EL (cell line): ENCODE measurements at regions not wholly inside any gene's neighbourhood (a gene's known extent, or its start where the extent isn't known, plus 50 kb on each side); places are given as distances from the start of the nearest gene placed in this dataset.
"Not testable (repeated sequence)": the region's sequence is repeated elsewhere in the genome, so short reads cannot be mapped to it uniquely, and the experiment has no call there.

Experiments used
- DNase-seq: peaks from one replicate; pipeline ENCODE4 v3.0.0-alpha.2; 2016

DNA sequence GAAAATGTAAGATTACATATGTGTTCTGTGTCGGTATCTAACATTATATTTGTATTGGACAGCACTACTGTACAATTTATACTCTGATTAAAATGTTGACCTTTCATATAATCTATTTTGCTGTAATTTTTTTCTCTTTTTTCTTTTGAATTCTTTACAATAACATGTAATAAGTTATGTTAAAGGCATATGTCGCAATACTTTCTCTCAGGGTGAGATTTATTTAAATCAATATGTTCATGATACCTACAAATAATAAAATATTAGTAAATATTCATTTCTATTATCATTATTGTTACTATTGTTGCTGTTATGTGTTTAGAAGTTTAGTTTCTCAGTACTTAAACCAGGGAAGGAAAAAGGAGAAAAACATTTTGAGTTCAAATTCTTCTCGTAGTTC is 807.4 kb downstream of the STIM2 start:
- no peak for DNase-seq

DNA sequence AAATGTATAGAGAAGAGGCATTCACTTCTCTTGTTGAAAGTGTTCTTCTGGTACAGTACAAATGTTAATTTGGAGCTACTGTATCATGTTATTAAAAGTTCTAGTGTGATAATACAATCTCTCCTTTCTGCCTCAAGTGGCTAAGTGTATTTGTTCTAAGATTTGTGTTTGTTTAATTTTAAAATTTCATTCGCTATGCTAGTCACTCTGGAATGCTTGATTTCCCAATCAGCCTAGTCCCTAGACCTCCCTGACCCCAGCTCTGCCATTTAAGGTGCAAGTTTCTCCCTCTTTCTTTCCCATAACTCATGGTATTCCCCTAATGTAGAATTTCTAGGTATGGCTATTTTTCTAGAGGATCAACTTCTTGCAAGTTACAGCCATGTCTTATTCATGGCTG is 817.4 kb downstream of the STIM2 start:
- DNase-seq: peak; percentile 13

DNA sequence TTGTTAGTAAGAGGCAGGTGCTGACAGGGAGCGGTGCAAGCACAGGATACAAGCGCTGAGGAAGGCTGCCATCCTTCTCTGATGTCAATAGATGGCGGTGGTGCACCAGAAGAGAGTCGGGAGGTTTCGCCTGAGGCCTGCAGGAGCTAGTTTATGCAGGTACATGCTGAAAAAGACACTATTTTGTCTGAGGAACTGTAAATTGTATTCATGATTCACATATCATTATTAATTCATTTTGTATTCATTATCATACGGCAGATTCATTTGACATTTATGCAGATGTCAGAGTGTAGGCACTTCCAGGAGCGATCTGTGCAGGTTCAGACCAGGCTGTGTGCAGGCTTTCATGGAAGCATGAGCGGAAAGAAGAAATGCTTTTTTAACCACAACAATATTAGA is 824.0 kb downstream of the STIM2 start:
- peak; percentile 53 for DNase-seq

DNA sequence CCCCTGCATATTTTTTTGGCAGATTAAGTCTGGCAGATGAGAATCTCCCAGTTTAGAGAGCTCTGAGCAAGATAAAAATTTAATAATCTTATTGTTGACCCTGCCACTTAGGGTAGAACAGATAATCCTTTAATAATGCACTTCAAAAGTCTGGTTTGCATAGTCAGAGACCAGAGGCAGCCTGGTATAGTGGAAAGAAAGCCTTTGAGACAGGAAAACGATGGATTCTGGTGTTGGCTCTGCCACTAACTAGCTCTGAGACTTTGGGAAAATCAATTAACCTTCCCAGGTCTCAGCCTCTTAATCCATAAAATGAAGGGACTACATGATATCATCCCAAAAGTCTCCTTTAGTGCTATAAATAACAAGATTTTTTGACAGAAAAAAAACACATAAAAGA is 824.5 kb downstream of the STIM2 start:
- DNase-seq: no peak

DNA sequence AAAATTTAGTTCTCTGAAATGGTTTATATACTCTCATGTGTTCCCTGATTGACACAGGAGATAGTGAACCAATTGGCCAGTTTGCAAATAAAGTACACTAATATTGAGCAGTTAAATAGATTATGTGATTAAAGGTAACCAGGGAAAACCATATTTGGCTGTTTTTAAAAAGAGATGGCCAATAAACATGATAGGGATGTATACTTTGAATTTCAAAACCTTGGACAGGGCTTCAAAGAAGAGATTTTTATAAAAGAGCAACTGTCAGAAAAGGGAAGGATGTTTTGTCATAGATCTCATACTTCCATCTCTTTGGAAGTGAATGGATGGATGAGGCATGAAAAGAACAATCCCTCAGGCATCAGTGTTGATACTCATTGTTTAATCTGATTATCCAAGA is 825.3 kb downstream of the STIM2 start:
- DNase-seq: no peak

DNA sequence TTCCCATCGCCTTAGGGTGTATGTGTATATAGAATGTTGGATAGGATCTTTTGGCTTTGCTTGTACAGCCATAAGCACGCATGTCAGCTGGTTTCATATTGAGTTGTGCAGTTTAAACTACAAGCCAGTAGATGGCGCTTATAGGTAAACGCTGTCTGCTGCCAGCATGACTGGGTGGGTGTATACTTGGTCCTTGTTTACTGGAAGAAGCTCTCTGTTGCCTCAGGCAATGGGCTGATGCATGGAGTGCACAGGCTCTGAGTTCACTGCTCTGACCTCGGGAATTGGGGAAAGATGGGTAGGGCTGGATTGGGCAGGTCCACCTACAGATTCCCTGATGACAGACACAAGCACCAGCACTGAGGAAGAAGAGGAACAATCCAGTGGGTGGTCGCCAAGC is 831.5 kb downstream of the STIM2 start:
- DNase-seq: peak; percentile 74

DNA sequence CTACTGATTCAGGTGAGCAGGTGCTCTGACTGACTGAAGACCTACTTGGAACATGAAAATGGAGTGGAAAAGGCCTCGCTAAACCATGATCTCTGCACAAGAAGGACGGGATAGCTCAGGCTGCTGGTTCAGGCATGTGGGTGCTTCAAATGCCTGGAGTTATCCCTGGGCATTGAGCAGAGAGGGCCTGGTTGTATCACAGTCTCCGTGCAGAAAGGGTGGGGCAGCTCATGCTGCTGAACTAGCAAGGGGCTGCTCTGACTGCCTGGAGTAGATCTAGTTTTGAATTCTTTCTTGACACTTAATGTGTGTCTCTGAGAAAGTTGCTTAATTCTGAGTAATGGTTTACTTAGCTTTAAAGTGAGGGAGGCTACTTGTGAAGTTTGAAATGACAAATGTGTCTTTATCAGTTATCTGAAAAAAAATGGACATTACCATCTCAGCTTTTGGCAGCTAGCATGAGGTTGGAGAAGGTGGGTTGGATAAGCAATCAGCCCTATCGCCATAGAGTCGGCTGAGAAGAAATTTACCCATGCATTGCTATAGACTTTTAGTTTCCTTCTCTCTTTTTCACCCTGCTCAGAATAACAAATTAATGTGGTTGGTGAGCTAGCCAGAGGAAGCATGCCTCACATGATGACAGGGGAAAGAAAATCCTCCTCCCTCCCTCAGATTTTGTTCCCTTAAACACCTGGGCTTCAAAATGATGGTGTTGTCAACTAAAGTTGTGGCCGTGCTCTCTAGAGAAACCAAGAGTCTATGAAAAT is 832.4 kb downstream of the STIM2 start:
- no peak for DNase-seq

DNA sequence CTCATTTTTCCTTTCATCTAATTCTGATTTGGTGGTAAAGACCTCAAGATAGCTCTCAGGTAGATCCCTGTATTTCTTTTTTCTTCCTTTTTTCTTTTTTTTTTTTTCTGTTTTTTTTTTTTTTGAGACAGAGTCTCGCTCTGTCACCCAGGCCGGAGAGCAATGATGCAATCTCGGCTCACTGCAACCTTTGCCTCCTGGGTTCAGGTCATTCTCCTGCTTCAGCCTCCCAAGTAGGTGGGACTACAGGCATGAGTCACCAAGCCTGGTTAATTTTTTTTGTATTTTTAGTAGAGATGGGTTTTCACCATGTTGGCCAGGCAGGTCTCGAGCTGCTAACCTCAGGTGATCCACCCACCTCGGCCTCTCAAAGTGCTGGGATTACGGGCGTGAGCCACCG is 835.6 kb downstream of the STIM2 start:
- DNase-seq: not testable (repeated sequence)

DNA sequence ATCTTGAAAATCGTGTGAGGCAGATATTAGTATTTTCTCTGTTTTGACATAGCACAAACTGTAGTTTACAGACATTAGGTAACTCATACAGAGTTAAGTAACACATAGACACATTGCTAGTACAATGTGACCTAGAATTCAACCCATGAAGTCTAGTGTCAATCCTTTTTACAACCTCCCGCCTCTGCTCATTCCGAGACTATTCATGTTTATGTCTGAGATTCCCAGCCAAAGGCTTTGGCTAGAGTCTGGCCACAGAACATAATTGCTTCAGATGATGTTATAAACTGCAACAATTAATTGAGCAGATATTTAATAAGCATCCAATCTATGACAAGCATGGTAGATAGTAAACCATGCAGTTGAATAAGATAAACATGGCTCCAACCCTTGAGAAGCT is 841.0 kb downstream of the STIM2 start:
- no peak for DNase-seq

DNA sequence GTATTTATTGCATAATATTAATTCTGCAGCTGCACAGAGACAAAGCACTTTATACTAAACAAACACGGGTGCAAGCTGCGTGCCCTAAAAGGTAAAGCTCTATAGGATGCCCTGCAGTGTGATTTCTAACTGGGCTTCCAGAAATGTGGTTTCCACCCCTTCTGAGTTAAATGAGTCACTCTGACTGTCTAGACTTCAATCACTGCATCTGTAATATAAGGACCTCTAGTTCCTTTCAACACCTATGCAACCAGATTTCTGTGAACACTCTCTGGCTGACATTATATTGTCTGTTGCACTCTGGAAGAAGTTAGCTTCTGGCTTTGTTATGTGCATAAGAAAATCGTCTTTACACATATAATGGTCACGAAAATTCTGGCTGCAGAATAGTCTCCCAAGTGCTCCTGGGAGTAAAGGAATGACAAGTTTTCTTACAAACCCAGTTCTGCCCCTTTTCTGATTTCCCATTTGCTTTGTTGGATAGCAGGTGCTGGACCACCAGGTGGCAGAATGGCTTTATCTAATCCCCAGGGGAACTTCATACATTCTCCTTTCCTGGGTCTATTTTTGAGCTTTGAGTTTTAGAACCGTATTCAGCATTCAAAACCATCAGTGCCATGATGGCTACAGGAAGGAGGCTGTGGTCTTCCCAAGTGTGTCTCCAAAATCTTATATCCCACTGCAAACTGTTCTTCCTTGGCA is 842.2 kb downstream of the STIM2 start:
- peak; percentile 30 for DNase-seq

DNA sequence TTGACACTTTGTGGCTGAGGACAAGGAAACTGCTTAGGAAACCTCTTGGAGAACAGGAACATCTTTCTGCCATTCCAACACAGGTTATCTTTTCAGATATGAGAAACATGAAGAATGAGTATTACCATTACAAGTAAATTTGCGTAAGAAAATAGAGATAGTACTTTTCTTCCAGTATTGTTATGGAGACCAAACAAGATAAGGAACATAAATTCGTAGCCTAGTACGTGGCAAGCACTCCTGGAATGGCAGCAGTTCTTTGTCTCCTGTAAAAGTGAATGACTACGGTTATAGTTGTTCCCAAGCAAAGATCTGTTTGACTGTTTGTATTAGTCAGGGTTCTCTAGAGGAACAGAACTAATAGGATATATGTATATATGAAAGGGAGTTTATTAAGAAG is 843.1 kb downstream of the STIM2 start:
- no peak for DNase-seq

DNA sequence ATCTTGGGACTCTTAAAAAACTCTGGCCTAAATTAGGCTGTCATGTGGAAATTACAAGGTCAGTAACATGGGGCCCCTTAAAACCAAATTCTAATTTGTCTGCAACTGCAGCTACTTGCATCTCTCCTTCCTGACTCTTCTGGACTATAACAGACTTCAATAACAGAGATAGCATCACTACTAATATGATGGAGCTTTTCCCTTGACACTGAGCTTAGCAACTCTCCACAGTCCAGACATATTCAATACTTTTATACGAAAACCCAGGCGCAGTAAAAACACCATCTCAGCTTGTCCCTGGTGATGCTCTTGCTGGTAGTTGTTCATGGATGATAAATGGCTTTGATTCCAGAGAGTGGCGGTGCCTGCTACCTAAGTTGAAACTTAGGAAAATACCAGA is 850.4 kb downstream of the STIM2 start:
- DNase-seq: no peak

DNA sequence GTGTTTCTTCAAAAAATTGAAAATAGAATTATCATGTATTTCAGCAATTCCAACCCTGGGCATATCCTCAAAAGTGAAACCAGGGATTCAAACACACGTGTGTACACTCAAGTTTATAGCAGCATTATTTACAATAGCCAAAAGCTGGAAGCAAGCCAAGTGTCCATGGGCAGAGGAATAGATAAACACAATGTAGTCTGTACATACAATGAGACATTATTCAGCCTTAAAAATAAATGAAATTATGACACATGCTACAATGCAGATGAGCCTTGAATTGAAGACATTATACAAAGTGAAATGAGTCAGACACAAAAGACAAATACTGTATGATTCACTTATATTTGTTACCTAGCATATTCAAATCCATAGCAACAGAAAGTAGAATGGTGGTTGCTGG is 853.4 kb downstream of the STIM2 start:
- DNase-seq: peak; percentile 12

DNA sequence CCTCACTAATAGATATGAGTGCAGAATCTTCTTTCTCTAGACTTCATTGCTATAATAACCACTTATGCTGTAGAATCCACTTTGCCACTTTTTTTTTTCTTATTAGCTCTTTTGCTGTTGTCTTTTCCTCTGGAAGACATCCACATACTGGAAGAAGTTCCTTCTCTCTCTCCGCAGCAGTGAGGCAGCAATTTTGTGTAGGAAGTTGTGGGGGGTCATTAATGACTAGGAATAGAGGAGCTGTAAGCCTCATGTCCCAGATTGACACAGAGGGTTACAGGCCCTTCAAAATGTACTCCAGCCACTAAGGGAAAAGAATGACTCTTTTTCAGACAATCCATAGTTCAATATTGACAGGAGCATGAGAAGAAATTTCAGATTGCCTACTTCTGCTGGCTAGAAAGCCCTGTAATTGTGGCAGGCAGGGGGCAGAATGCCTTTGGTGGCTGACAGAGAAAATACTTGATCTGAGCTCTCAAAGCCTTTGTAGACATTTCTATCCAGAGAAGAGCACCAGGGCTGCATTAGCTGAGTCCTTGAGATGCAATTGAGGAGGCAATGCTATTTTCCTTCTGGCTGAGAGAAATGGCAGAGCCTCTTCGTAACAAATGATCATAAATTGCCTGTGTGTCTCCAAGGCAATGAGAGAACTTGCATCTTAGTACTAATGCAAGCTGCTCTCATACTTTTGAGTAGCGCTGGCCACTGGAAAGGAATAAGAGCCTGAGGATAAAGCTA is 856.2 kb downstream of the STIM2 start:
- DNase-seq: no peak

DNA sequence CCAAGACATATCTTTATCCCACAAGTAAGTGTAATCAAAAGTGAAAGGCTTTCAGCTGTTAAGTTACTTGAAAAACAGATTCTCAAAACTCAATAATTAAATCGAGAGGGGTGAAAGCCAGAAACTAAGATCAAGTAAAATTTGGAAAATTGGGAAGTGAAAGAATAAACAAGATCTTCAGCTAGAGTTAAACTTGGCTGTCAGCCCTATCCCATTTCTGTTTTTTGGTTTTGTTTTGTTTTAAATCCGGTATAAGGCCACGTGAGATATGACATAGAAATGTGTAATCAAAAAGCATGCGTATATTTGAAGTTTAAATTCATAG is 856.8 kb downstream of the STIM2 start:
- no peak for DNase-seq

DNA sequence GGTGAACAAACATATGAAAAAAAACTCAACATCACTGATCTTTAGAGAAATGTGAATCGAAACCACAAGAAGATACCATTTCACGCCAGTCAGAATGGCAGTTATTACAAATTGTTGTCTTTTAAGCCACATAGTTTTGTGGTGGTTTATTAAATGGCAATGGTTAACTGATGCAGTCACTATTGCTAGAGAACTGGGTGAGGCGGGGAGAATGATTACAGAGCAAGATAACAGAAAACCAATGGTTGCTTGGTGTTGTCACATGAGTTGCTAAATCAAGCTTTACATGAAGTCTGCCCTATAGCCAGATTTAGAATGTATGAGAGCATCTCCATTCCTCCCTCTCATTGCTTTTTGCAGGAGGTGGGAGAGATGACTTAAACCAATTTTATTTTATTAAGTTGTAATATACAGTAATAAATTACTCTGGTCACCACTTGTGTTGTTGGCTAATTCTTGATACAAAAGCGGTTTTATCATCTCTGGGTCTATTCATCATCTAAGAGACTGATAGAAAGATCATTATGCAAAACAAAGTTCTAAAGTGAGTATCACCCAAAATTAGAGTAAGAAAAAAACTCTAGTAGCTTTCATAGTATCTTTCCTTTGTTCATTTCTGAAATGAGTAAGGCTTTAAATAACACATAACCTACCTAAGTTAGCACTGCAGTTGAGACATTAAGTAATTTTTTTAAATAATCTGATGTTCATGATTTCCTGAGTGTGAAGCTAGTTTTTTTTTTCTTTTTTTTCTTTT is 859.5 kb downstream of the STIM2 start:
- peak; percentile 9 for DNase-seq

DNA sequence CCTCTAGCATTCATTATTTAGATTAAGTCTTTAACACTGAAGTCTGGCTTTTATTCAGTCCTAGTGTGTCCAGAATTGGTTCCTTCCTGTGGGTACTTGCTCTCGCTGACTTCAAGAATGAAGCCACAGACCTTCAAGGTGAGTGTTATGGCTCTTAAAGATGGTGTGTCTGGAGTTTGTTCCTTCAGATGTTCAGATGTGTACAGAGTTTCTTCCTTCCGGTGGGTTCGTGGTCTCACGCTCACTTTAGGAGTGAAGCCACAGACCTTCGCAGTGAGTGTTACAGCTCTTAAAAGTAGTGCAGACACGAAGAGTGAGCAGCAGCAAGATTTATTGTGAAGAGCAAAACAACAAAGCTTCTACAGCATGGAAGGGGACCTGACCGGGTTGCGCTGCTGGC is 860.6 kb downstream of the STIM2 start:
- no peak for DNase-seq

DNA sequence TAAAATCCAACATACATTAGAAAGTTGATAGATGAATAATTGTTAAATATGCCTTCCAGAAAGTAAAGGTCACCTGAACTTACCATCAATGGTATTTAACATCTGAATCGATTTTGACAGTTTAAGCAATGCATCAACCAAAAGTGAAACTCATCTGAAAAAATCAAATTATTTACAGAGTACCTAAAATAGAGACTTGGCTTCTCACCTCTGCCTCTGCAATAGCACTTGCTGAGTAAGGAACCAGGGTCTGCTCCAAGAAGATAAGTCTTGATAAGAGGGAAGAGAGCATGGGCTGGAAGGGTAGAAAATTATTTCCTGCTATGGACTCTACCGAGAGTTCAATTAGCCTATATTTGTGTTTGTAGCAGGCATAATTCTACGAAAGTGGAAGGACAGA is 868.3 kb downstream of the STIM2 start:
- no peak for DNase-seq

DNA sequence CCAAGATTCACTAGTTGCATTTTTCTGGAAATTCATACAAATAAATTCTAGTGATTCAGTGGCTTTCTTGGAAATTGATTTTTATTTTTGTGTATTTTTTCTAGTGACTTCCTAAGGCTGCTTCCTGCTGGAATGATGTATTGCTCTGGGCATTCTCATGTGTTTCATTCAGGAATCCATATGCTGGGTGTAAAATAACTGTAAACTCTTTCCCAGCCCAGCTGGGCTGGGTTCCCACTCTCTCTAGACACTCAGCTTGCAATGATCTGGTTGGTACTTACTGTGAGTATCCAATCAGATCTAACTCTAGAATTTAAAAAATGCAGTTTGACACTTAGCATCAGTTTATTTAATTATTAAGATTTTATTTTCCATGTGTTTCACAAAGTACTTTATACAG is 882.2 kb downstream of the STIM2 start:
- DNase-seq: peak; percentile 6

DNA sequence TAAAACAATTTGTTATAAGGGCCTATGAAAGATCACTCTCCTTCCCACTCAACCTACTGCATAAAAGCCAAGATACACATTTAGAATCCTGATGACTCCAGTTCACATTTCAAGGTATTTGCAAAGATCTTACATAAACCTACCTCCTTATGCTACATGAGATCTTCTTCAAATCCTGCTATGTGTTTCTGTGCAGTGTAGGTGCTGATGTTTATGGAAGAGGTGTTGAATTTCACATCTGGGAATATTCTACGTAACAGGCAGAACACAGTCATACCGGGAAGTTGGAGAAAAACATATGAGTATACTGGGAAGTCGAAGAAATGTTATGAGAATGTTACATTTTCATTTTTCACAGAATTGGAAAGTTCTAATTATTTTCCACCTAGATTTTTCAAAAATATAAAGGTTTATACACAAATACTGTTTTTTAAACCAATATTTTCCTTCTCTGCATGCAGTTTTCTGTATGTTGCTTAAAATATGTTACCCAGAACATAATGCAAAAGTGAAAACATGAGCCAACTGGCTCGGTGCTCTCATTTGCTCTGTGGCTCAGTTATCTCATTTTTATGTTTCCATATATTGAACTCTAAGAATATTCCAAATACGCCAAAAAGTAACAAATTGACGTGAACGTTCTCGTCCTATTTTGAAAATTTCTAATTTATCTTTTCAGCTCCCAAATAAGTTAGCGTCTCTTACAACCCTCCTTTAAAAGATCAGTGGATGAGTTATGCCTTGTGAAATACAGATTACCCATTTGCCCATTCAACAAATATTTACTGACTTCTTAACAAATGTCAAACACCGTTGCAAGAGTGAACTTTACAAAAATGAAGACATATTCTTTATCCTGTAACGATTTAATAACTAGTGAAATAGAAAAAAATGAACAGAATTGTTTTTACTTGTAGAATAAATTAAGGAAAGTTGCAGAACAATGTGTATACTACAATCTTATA is 899.3 kb downstream of the STIM2 start:
- no peak for DNase-seq

DNA sequence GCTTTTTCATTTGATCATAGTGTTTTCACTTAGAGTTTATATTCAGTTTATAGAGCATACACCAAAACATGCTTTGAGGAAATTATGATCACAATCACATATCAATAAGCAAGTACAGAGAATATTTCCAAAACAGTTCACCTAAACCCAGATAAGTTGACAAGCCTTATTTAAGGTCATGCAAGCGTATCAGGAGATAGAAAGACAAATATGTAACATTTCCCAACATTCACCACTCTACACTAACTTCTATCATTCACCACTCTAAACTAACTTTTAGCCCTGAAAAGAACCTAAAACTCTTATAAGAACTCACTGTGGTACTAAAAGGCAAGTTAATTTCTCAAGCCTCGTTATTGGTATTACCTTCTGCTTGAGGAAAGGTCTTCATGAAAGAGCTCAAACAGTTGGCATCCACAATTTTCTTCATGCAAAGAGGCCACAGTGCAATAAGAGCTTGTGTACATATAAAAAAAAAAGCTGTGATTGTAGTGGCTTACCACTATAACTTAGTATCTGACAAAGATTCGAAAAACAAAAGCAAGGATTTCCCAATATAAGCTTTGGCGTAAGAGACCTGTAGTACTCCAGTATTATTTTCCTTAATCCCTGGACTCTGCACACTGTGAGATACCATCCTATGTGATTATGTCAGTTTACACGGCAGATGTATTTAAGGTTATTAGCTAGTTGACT is 903.3 kb downstream of the STIM2 start:
- no peak for DNase-seq

DNA sequence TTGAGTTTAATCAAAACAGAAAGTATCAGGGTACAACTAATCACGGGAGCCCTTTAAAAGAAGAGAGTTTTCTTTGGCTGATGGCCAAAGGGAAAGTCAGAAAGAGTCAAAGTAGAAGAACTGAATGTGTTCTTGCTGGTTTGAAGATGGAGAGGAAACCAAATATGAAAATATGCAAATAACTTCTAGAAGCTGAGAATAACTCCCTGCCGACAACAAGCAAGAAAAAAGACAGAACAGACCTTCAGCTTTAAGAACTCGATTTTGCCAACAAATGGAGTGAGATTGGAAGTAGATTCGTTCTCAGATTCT is 903.8 kb downstream of the STIM2 start:
- peak; percentile 8 for DNase-seq
